H1 (cell line): ENCODE measurements at regions not wholly inside any gene's neighbourhood (a gene's known extent, or its start where the extent isn't known, plus 50 kb on each side); places are given as distances from the start of the nearest gene placed in this dataset.

Experiments
- SP2 ChIP-seq: IDR thresholded peaks from 2 replicates; pipeline ENCODE4 v1.6.1; 2012; ENCODE audit warnings: mild to moderate bottlenecking, low read length, inconsistent platforms
- TF ChIP-seq, protein P1 (sequence below), 3 experiments: IDR thresholded peaks; 1 replicate in 2 of 3; 2 replicates in 1 of 3; pipeline versions ENCODE4 v1.5.1 to v1.6.1; 2011; ENCODE audit warnings: low read length in 3 of 3, mild to moderate bottlenecking in 3 of 3, inconsistent platforms in 2 of 3, low read depth in 1 of 3, moderate library complexity in 1 of 3; ENCODE audit not compliant: insufficient read depth in 1 of 3; ENCODE audit errors: control extremely low read depth in 1 of 3

DNA sequence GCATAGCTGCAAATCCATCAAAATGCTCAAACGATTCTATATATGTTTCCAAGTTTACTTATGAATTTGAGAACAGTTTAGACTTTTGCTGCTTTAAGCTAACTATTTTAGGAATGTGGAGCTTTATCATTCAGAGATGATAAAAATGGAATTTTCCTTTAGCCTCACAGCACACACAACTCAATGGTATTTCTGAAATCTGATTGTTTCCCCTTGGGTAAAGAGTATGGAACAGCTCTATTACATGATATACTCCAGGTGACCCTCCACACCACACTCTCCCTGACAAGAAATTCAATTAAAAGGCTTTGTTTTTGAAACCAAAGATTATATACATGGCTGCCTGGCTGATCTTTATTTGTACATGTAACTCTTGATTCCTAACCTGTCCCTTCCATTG, 120.0 kb downstream of the LUZP4 start (continued):
- TF ChIP-seq, protein P1, sequence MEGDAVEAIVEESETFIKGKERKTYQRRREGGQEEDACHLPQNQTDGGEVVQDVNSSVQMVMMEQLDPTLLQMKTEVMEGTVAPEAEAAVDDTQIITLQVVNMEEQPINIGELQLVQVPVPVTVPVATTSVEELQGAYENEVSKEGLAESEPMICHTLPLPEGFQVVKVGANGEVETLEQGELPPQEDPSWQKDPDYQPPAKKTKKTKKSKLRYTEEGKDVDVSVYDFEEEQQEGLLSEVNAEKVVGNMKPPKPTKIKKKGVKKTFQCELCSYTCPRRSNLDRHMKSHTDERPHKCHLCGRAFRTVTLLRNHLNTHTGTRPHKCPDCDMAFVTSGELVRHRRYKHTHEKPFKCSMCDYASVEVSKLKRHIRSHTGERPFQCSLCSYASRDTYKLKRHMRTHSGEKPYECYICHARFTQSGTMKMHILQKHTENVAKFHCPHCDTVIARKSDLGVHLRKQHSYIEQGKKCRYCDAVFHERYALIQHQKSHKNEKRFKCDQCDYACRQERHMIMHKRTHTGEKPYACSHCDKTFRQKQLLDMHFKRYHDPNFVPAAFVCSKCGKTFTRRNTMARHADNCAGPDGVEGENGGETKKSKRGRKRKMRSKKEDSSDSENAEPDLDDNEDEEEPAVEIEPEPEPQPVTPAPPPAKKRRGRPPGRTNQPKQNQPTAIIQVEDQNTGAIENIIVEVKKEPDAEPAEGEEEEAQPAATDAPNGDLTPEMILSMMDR (IDR thresholded peaks at IDR 0.05; ENCODE audit: control extremely low read depth in 1 of 3, insufficient read depth in 1 of 3, low read depth in 1 of 3, low read length in 3 of 3) = no peak
- no peak for TF ChIP-seq SP2
